Spleen (tissue), 11 donors: ENCODE measurements at regions not wholly inside any gene's neighbourhood (a gene's known extent, or its start where the extent isn't known, plus 50 kb on each side); places are given as distances from the start of the nearest gene placed in this dataset.

Experiments
- DNase-seq: peaks from one replicate; pipeline ENCODE4 v3.0.0-alpha.2; 2020
- H3K27ac ChIP-seq, 8 donors: fragments of 200-600 bp; sonication (generic) in 7 of 8; 1 replicate in 4 of 8; 2 replicates in 4 of 8; pipeline versions ENCODE4 v1.5.0 to v1.8.0; 2016 to 2021; ENCODE audit warnings: inconsistent platforms in 4 of 8, mild to moderate bottlenecking in 4 of 8, moderate library complexity in 1 of 8
- H3K27me3 ChIP-seq, 7 donors: fragments of 200-600 bp; sonication (generic) in 6 of 7; replicated peaks in 1 of 7; 1 replicate in 4 of 7; 2 replicates in 3 of 7; pipeline versions ENCODE4 v1.5.0 to v1.8.0; 2016 to 2021; ENCODE audit warnings: inconsistent platforms in 3 of 7, mild to moderate bottlenecking in 1 of 7
- H3K36me3 ChIP-seq, 6 donors: fragments of 200-600 bp; sonication (generic) in 5 of 6; 1 replicate in 4 of 6; 2 replicates in 2 of 6; pipeline versions ENCODE4 v1.5.0 to v1.8.0; 2016 to 2021; ENCODE audit warnings: inconsistent platforms in 2 of 6
- H3K4me1 ChIP-seq, 6 donors: fragments of 200-600 bp; sonication (generic) in 5 of 6; 1 replicate in 3 of 6; 2 replicates in 3 of 6; pipeline versions ENCODE4 v1.5.0 to v1.8.0; 2016 to 2021; ENCODE audit warnings: inconsistent platforms in 3 of 6
- H3K4me3 ChIP-seq, 8 donors: fragments of 200-600 bp; sonication (generic) in 7 of 8; 1 replicate in 4 of 8; 2 replicates in 4 of 8; pipeline versions ENCODE4 v1.5.0 to v1.8.0; 2016 to 2021; ENCODE audit warnings: inconsistent platforms in 4 of 8, mild to moderate bottlenecking in 4 of 8, moderate library complexity in 2 of 8
- H3K9me3 ChIP-seq, 8 donors: fragments of 200-600 bp; sonication (generic) in 7 of 8; 1 replicate in 4 of 8; 2 replicates in 4 of 8; pipeline versions ENCODE4 v1.5.0 to v1.8.0; 2016 to 2021; ENCODE audit warnings: inconsistent platforms in 4 of 8
- CTCF ChIP-seq, 11 experiments: fragments of 200-600 bp in 7 of 11; fragments of 450-650 bp in 4 of 11; sonication (generic) in 4 of 11; IDR thresholded peaks in 8 of 11; conservative IDR thresholded peaks in 3 of 11; 1 replicate in 7 of 11; 2 replicates in 4 of 11; pipeline versions ENCODE4 v1.4.0 to v1.8.0; 2016 to 2021; ENCODE audit warnings: antibody characterized with exemption in 11 of 11, inconsistent platforms in 4 of 11, mild to moderate bottlenecking in 1 of 11
- POLR2A ChIP-seq, 3 donors: fragments of 450-650 bp; IDR thresholded peaks; one replicate each; pipeline ENCODE4 v1.5.1; 2017; ENCODE audit warnings: antibody characterized with exemption in 3 of 3, mild to moderate bottlenecking in 1 of 3
- POLR2AphosphoS5 ChIP-seq, 3 donors: sonication (generic); formaldehyde crosslinking; IDR thresholded peaks; one replicate each; pipeline ENCODE4 v1.5.1; 2017; ENCODE audit warnings: antibody characterized with exemption in 3 of 3
- WGBS, 5 donors: extraction: QIAGEN DNeasy Blood & Tissue Kit in 3 of 5; methylation state at CpG; one replicate each; pipeline versions ENCODE4 v1.1.5 to v1.1.7; 2013 to 2018; 5-methylcytosine and 5-hydroxymethylcytosine counted together
- intact Hi-C: fragments of 100-400 bp; cut with DNase I; formaldehyde crosslinking; loops from one replicate; pipeline ENCODE4 v1.15.0; 2023; ENCODE audit warnings: low total_unique reads
- donor health status: healthy with polysubstance abuse.
- donor health status: DM: no; HTN: no; CAD: no; lungs with moderate emphysema.
- donor health status: DM: no; HTN: no; CAD: no.
- donor health status: Bipolar disorder and iron deficiency.
- donor health status: healthy.
- donor health status: DM: no; HTN: no; CAD: no.
- donor health status: DM: yes; HTN: yes; CAD: no.

GRCh38 chr7:68364886-68365625, 1233.2 kb upstream of the AUTS2 start:
- 50 to 55% (median 52%) methylated on average over 5 of the region's 5 CpGs for WGBS, 5 donors
- Histone ChIP-seq H3K9me3 (peaks cover 0 to 42% (median 3%) of the 10 kb centered on the region in 8 donors), H3K4me3 (no peak overlapping the region), H3K27me3 (peaks cover 0 to 8% (median 0%) of the 10 kb centered on the region in 7 donors), H3K27ac (no peak overlapping the region), H3K4me1 (no peaks in the 10 kb centered on the region), H3K36me3 (no peaks in the 10 kb centered on the region)
- no peak for TF ChIP-seq POLR2AphosphoS5 (IDR thresholded peaks at IDR 0.05)
- TF ChIP-seq POLR2A (IDR thresholded peaks at IDR 0.05): no peak
- no peak for TF ChIP-seq CTCF (IDR thresholded peaks at IDR 0.05 in 8 of 11, conservative IDR thresholded peaks at IDR 0.05 in 3 of 11)
- DNase-seq: no peak
- intact Hi-C loops: no loop called here

GRCh38 chr7:68371985-68372384, 1226.3 kb upstream of the AUTS2 start:
- TF ChIP-seq POLR2AphosphoS5 (IDR thresholded peaks at IDR 0.05) (no peak), CTCF (IDR thresholded peaks at IDR 0.05 in 8 of 11, conservative IDR thresholded peaks at IDR 0.05 in 3 of 11) (no peak), POLR2A (IDR thresholded peaks at IDR 0.05) (no peak)
- WGBS, 5 donors: 27 to 40% (median 38%) methylated on average over 7 of the region's 7 CpGs
- Histone ChIP-seq H3K4me1 (no peaks in the 10 kb centered on the region), H3K27me3 (peaks cover 0 to 9% (median 0%) of the 10 kb centered on the region in 7 donors), H3K36me3 (no peaks in the 10 kb centered on the region), H3K4me3 (no peak overlapping the region), H3K9me3 (peaks cover 0 to 40% (median 14%) of the 10 kb centered on the region in 8 donors), H3K27ac (no peak overlapping the region)
- intact Hi-C loops: no loop called here
- no peak for DNase-seq

- Histone ChIP-seq H3K9me3 (peaks cover 0 to 37% (median 11%) of the 10 kb centered on the region in 8 donors), H3K4me1 (no peaks in the 10 kb centered on the region), H3K27ac (no peak overlapping the region), H3K4me3 (no peak overlapping the region), H3K27me3 (no peaks in the 10 kb centered on the region), H3K36me3 (no peaks in the 10 kb centered on the region)
- intact Hi-C loops: no loop called here
- TF ChIP-seq POLR2A (IDR thresholded peaks at IDR 0.05) (no peak), CTCF (IDR thresholded peaks at IDR 0.05 in 8 of 11, conservative IDR thresholded peaks at IDR 0.05 in 3 of 11) (no peak), POLR2AphosphoS5 (IDR thresholded peaks at IDR 0.05) (no peak)
- no peak for DNase-seq
- 84 to 91% (median 87%) methylated on average over 2 of the region's 2 CpGs for WGBS, 5 donors
Measured at GRCh38 chr7:68376131-68376661, 1222.1 kb upstream of the AUTS2 start.

- intact Hi-C loops: no loop called here
- Histone ChIP-seq H3K4me3 (no peak overlapping the region), H3K36me3 (no peaks in the 10 kb centered on the region), H3K27me3 (no peaks in the 10 kb centered on the region), H3K4me1 (no peaks in the 10 kb centered on the region), H3K9me3 (peaks cover 0 to 60% (median 42%) of the 10 kb centered on the region in 8 donors), H3K27ac (no peak overlapping the region)
- TF ChIP-seq POLR2AphosphoS5 (IDR thresholded peaks at IDR 0.05) (no peak), POLR2A (IDR thresholded peaks at IDR 0.05) (no peak), CTCF (IDR thresholded peaks at IDR 0.05 in 8 of 11, conservative IDR thresholded peaks at IDR 0.05 in 3 of 11) (no peak)
- WGBS, 5 donors: 12 to 35% (median 32%) methylated on average over 2 of the region's 2 CpGs
- DNase-seq: no peak
Measured at GRCh38 chr7:68381731-68382130, 1216.5 kb upstream of the AUTS2 start.
